Esophagus muscularis mucosa (tissue), 4 donors: ENCODE measurements at regions not wholly inside any gene's neighbourhood (a gene's known extent, or its start where the extent isn't known, plus 50 kb on each side); places are given as distances from the start of the nearest gene placed in this dataset.

Experiments
- EP300 ChIP-seq: sonication (generic); formaldehyde crosslinking; IDR thresholded peaks from one replicate; pipeline ENCODE4 v1.6.1; 2017; ENCODE audit warnings: antibody characterized with exemption
- POLR2A ChIP-seq: fragments of 450-650 bp; IDR thresholded peaks from one replicate; pipeline ENCODE4 v1.6.1; 2017; ENCODE audit warnings: antibody characterized with exemption, moderate library complexity, mild to moderate bottlenecking, low read depth
- POLR2AphosphoS5 ChIP-seq, 2 donors: sonication (generic); formaldehyde crosslinking; IDR thresholded peaks; one replicate each; pipeline ENCODE4 v1.6.1; 2017; ENCODE audit warnings: antibody characterized with exemption in 2 of 2
- TF ChIP-seq, protein P1 (sequence below), 3 experiments: fragments of 200-600 bp in 2 of 3; fragments of 450-650 bp in 1 of 3; sonication (generic) in 2 of 3; IDR thresholded peaks; one replicate each; pipeline ENCODE4 v1.5.1; 2017 to 2019; ENCODE audit warnings: antibody characterized with exemption in 3 of 3, mild to moderate bottlenecking in 2 of 3, moderate library complexity in 1 of 3

- TF ChIP-seq EP300 (no peak), POLR2A (no peak), POLR2AphosphoS5 (IDR thresholded peaks at IDR 0.05) (no peak)
- TF ChIP-seq, protein P1, sequence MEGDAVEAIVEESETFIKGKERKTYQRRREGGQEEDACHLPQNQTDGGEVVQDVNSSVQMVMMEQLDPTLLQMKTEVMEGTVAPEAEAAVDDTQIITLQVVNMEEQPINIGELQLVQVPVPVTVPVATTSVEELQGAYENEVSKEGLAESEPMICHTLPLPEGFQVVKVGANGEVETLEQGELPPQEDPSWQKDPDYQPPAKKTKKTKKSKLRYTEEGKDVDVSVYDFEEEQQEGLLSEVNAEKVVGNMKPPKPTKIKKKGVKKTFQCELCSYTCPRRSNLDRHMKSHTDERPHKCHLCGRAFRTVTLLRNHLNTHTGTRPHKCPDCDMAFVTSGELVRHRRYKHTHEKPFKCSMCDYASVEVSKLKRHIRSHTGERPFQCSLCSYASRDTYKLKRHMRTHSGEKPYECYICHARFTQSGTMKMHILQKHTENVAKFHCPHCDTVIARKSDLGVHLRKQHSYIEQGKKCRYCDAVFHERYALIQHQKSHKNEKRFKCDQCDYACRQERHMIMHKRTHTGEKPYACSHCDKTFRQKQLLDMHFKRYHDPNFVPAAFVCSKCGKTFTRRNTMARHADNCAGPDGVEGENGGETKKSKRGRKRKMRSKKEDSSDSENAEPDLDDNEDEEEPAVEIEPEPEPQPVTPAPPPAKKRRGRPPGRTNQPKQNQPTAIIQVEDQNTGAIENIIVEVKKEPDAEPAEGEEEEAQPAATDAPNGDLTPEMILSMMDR (IDR thresholded peaks at IDR 0.05) = no peak
These were observed 102.5 kb upstream of the SLC35G4 start for GRCh38 chr18:11506856-11507255.
